ENCODE measurements at regions not wholly inside any gene's neighbourhood (a gene's known extent, or its start where the extent isn't known, plus 50 kb on each side); places are given as distances from the start of the nearest gene placed in this dataset.

DNA sequence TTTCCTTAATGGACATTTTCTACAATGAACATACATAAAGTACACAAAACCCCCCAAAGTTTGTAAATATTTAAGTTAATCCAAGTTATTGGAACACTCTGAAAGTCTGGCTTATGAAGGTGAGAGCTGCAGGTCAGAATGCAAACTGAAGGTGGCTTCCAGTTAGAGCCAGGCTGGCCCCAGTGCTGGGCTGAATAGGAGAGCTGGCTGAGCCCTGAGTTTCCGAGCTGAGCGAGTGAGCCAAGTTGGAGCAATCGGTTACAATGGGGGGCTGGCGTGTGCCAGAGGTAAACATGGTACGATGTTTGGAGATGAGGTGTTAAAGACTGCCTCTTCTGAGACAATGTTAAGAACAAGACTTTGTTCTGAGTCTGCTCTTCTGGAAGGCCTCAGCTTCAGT is 230.8 kb upstream of the MCTP2 start:
- TF ChIP-seq, protein P1, sequence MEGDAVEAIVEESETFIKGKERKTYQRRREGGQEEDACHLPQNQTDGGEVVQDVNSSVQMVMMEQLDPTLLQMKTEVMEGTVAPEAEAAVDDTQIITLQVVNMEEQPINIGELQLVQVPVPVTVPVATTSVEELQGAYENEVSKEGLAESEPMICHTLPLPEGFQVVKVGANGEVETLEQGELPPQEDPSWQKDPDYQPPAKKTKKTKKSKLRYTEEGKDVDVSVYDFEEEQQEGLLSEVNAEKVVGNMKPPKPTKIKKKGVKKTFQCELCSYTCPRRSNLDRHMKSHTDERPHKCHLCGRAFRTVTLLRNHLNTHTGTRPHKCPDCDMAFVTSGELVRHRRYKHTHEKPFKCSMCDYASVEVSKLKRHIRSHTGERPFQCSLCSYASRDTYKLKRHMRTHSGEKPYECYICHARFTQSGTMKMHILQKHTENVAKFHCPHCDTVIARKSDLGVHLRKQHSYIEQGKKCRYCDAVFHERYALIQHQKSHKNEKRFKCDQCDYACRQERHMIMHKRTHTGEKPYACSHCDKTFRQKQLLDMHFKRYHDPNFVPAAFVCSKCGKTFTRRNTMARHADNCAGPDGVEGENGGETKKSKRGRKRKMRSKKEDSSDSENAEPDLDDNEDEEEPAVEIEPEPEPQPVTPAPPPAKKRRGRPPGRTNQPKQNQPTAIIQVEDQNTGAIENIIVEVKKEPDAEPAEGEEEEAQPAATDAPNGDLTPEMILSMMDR (IDR thresholded peaks at IDR 0.05; ENCODE audit: low read depth, low read length), result no peak
- ChIA-PET CTCF (interaction anchor here (6.5 kb wide), 1 partner anchor 119 kb away, joined by 218 read pairs; no protein-coding TSS in a partner anchor), POLR2A (no interaction called here)
- H3K9me3 ChIP-seq (ENCODE audit: control insufficient read depth, insufficient read depth, low read length), result no peaks in the 10 kb centered on the region
- no peak overlapping the region for H3K4me3 ChIP-seq (ENCODE audit: low read depth, low read length)
- no peak for DNase-seq (ENCODE audit: low read depth, low spot score)
- no peaks in the 10 kb centered on the region for H3K27me3 ChIP-seq (ENCODE audit: control insufficient read depth, insufficient read depth, low read length)
- H3K27ac ChIP-seq (ENCODE audit: low read depth, low read length), result no peak overlapping the region

DNA sequence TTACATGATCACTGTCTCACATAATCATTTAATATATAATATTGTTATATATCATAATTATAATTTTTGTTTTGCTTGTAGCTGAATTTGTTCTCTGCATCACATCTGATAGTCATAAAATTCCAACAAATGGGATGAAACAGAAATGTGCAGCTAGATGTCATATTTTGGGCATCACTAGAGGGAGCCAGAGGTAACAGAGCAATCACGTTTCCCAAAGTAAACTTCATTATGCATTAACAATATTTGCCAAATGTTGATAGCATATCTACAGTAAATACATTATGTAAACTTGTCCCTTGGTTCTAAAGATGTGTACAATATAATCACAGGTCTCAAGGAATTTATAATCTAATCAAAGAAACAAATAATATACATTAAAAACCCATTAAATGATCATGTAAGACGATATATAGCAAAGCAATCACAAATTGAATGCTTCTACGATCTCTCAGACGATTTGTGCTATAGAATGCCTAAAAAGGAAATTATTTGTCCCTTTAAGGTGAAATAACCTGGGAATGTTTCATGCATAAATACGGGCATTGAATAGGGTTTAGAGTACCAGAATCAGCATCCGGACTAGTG is 234.2 kb upstream of the MCTP2 start:
- CTCF ChIA-PET, result interaction anchor here (0.5 to 6.5 kb wide), 33 partner anchors 10 to 909 kb away, joined by 3 to 218 read pairs (median 4); no protein-coding TSS in a partner anchor
- peak; percentile 8 for DNase-seq (ENCODE audit: low read depth, low spot score)
- Histone ChIP-seq H3K27ac (ENCODE audit: low read depth, low read length) (no peak overlapping the region), H3K27me3 (ENCODE audit: control insufficient read depth, insufficient read depth, low read length) (no peaks in the 10 kb centered on the region), H3K9me3 (ENCODE audit: control insufficient read depth, insufficient read depth, low read length) (no peaks in the 10 kb centered on the region), H3K4me3 (ENCODE audit: low read depth, low read length) (no peak overlapping the region)
- POLR2A ChIA-PET, result no interaction called here
- TF ChIP-seq, protein P1 (IDR thresholded peaks at IDR 0.05; ENCODE audit: low read depth, low read length), result peak; percentile 96

DNA sequence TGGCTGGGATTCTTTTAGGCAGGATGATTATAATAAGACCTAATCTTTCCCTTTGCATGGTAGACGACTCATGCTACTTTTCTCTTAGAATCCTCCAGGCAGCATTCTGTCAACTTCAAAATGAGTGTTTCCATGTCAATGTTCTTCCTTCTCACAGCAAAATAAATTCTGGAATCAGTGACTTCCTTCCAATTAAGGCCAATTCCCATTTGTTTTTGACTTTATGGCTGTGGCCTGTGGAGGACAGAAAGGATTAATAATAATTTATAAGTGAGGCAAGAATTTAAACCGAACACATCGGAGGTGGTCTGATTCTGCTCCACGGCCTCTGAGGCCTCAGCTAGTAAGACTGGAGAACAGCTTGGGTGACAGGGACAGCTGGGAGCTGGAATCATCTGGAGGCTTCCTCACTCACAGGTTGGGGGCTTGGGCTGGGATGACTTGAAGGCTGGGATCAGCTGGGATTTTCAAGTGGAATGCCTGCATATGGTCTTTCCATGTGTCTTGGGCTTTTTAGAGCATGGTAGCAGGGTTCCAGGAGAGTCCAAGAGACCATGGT is 241.8 kb upstream of the MCTP2 start:
- Histone ChIP-seq H3K4me3 (ENCODE audit: low read depth, low read length) (no peak overlapping the region), H3K27me3 (ENCODE audit: control insufficient read depth, insufficient read depth, low read length) (no peaks in the 10 kb centered on the region), H3K9me3 (ENCODE audit: control insufficient read depth, insufficient read depth, low read length) (no peaks in the 10 kb centered on the region), H3K27ac (ENCODE audit: low read depth, low read length) (no peak overlapping the region)
- ChIA-PET POLR2A (no interaction called here), CTCF (interaction anchor here (2.8 kb wide), 1 partner anchor 130 kb away, joined by 21 read pairs; no protein-coding TSS in a partner anchor)
- no peak for DNase-seq (ENCODE audit: low read depth, low spot score)
- TF ChIP-seq, protein P1 (IDR thresholded peaks at IDR 0.05; ENCODE audit: low read depth, low read length), result no peak

DNA sequence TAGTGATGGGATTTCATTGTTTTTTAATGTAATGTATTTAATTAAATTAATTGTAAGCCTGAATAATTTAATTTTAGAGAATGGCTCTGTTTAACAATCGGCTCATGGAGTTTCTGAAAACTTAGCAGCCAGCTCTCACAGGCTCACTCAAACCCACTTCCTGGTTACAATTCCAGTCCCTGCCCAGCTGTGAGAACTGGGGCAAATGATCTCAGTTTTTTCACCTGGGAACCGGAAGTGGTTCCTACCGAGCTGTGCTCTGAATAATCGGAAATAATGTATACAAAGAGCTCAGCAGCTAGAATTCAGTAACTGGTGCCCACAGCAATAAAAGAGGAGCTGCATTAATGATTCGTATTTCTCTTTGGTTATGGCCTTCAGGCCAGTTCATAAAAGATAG is 244.3 kb upstream of the MCTP2 start:
- Histone ChIP-seq H3K4me3 (ENCODE audit: low read depth, low read length) (no peak overlapping the region), H3K27me3 (ENCODE audit: control insufficient read depth, insufficient read depth, low read length) (peaks cover 2% of the 10 kb centered on the region), H3K9me3 (ENCODE audit: control insufficient read depth, insufficient read depth, low read length) (no peaks in the 10 kb centered on the region), H3K27ac (ENCODE audit: low read depth, low read length) (no peak overlapping the region)
- ChIA-PET CTCF (interaction anchor here (1.7 to 2.1 kb wide), 2 partner anchors 10 to 133 kb away, joined by 7 to 8 read pairs; no protein-coding TSS in a partner anchor), POLR2A (no interaction called here)
- DNase-seq (ENCODE audit: low read depth, low spot score), result no peak
- TF ChIP-seq, protein P1 (IDR thresholded peaks at IDR 0.05; ENCODE audit: low read depth, low read length), result no peak

DNA sequence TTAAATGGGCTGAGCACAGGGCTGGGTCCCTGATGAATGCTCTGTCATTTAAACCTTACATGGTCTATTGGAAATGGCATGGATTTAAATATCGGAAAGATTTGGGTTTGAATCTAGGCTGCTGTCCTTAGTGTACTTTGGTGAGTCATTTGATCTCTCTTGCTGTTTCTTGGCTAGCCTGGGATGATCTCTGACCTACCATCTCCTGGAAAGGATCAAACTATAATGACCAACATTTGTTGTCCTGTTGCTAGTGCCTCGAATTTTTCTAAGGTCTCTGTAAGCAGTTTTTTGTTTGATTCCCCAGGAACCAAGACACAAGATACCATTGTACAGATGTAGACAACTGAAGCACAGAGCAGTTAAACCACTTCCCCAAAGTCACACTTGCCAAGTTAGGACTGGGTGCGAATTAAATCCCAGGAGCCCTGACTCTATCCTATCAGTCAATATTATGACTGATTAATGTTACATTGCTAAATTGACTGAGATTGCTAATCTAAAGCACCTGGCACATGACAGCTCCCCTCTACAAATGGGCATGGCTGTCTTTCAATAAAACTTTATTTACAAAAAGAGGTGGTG is 244.9 kb upstream of the MCTP2 start:
- DNase-seq (ENCODE audit: low read depth, low spot score), result no peak
- Histone ChIP-seq H3K27ac (ENCODE audit: low read depth, low read length) (no peak overlapping the region), H3K9me3 (ENCODE audit: control insufficient read depth, insufficient read depth, low read length) (no peaks in the 10 kb centered on the region), H3K27me3 (ENCODE audit: control insufficient read depth, insufficient read depth, low read length) (peaks cover 2% of the 10 kb centered on the region), H3K4me3 (ENCODE audit: low read depth, low read length) (no peak overlapping the region)
- ChIA-PET CTCF (interaction anchor here (1.2 to 3.3 kb wide), 4 partner anchors 10 to 134 kb away, joined by 5 to 19 read pairs (median 8); no protein-coding TSS in a partner anchor), POLR2A (no interaction called here)
- TF ChIP-seq, protein P1 (IDR thresholded peaks at IDR 0.05; ENCODE audit: low read depth, low read length), result no peak

Data from AG04450 (cell line).